ENCODE measurements at regions not wholly inside any gene's neighbourhood (a gene's known extent, or its start where the extent isn't known, plus 50 kb on each side); places are given as distances from the start of the nearest gene placed in this dataset.

- H3K36me3 ChIP-seq, result no peaks in the 10 kb centered on the region
- H3K27me3 ChIP-seq, result no peaks in the 10 kb centered on the region
- no peaks in the 10 kb centered on the region for H3K4me1 ChIP-seq (ENCODE audit: low read depth)
- TF ChIP-seq CTCF (IDR thresholded peaks at IDR 0.05; ENCODE audit: low read depth, low read length), result no peak
- no peak for DNase-seq (ENCODE audit: low read depth in 1 of 2, low spot score in 1 of 2)
- H3K27ac ChIP-seq, result no peak overlapping the region
- no peaks in the 10 kb centered on the region for H3K9me3 ChIP-seq (ENCODE audit: low read depth)
- no peak overlapping the region for H3K4me3 ChIP-seq
Measured at GRCh38 chr3:65195211-65196006, 507.6 kb upstream of the ADAMTS9 start.

GRCh38 chr3:65194744-65195143 lies 506.9 kb upstream of the ADAMTS9 start:
- no peak for DNase-seq (ENCODE audit: low read depth in 1 of 2, low spot score in 1 of 2)
- H3K4me3 ChIP-seq, result no peak overlapping the region
- no peaks in the 10 kb centered on the region for H3K27me3 ChIP-seq
- no peak for TF ChIP-seq CTCF (IDR thresholded peaks at IDR 0.05; ENCODE audit: low read depth, low read length)
- no peak overlapping the region for H3K27ac ChIP-seq
- no peaks in the 10 kb centered on the region for H3K36me3 ChIP-seq
- H3K4me1 ChIP-seq (ENCODE audit: low read depth), result no peaks in the 10 kb centered on the region
- no peaks in the 10 kb centered on the region for H3K9me3 ChIP-seq (ENCODE audit: low read depth)

GRCh38 chr3:65194047-65194714 lies 506.4 kb upstream of the ADAMTS9 start:
- no peaks in the 10 kb centered on the region for H3K27me3 ChIP-seq
- H3K4me1 ChIP-seq (ENCODE audit: low read depth), result no peaks in the 10 kb centered on the region
- H3K36me3 ChIP-seq, result no peaks in the 10 kb centered on the region
- no peak for TF ChIP-seq CTCF (IDR thresholded peaks at IDR 0.05; ENCODE audit: low read depth, low read length)
- H3K27ac ChIP-seq, result no peak overlapping the region
- no peaks in the 10 kb centered on the region for H3K9me3 ChIP-seq (ENCODE audit: low read depth)
- no peak for DNase-seq (ENCODE audit: low read depth in 1 of 2, low spot score in 1 of 2)
- H3K4me3 ChIP-seq, result no peak overlapping the region

- no peaks in the 10 kb centered on the region for H3K4me1 ChIP-seq (ENCODE audit: low read depth)
- no peak overlapping the region for H3K4me3 ChIP-seq
- H3K9me3 ChIP-seq (ENCODE audit: low read depth), result no peaks in the 10 kb centered on the region
- no peak overlapping the region for H3K27ac ChIP-seq
- TF ChIP-seq CTCF (IDR thresholded peaks at IDR 0.05; ENCODE audit: low read depth, low read length), result no peak
- no peaks in the 10 kb centered on the region for H3K36me3 ChIP-seq
- no peaks in the 10 kb centered on the region for H3K27me3 ChIP-seq
- DNase-seq (ENCODE audit: low read depth in 1 of 2, low spot score in 1 of 2), result no peak
Measured at GRCh38 chr3:65193531-65193930, 505.7 kb upstream of the ADAMTS9 start.

- Histone ChIP-seq H3K4me1 (ENCODE audit: low read depth) (no peaks in the 10 kb centered on the region), H3K4me3 (no peak overlapping the region), H3K36me3 (no peaks in the 10 kb centered on the region), H3K27me3 (no peaks in the 10 kb centered on the region), H3K27ac (no peak overlapping the region), H3K9me3 (ENCODE audit: low read depth) (no peaks in the 10 kb centered on the region)
- TF ChIP-seq CTCF (IDR thresholded peaks at IDR 0.05; ENCODE audit: low read depth, low read length), result no peak
- DNase-seq (ENCODE audit: low read depth in 1 of 2, low spot score in 1 of 2), result peak in 1 of 2 donors; percentile 13
Measured at GRCh38 chr3:65190111-65190510, 502.3 kb upstream of the ADAMTS9 start.
